ENCODE measurements at regions not wholly inside any gene's neighbourhood (a gene's known extent, or its start where the extent isn't known, plus 50 kb on each side); places are given as distances from the start of the nearest gene placed in this dataset.

DNA sequence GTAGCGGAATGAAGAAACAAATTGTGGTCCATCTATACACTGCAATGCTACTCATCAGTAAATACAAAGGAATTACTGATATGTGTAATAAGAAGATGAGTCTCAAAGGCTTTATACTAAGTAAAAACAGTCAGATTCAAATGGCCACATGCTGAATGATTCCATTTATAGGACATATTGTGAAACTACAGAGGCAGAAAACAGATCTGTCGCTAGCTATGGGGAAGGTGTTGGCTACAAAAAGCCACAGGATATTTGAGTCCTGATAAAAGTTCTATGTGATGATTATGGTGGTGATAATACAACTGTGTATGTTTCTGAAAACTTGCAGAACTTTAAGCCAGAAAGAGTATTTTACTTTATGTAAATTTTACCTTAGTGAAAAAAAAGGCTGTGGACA lies 313.2 kb downstream of the HDGFL1 start:
- DNase-seq (ENCODE audit: low read depth in 2 of 2) = no peak

DNA sequence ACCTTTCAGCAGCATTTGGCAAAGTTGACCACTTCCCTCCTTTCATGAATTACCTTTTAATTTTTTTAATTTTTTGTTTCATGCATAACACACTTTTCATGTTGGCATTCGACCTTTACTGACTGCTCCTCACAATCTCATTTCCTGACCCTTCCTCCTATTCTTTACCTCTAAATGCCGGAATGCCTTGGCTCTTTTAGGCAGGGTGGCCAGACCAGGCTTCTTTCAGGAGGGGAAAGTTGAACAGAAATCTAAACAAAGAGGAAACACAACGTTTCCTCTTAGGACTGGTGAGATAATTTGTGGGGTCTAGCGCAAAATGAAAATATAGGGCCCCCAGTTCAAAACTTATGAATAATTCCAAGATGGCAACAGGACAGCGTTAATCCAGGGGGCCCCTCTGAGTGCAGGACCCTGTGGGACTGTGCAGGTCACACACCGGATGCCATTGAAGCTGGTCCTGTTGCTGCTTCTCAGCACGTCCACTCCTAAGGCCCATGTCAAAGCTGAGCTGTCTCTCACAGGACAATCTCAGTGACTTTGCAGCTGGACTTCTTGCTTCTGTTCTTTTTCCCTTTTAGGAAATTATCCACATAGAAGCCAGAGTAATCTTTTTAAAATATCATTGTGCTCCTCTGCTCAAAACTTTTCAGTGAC lies 313.8 kb downstream of the HDGFL1 start:
- DNase-seq (ENCODE audit: low read depth in 2 of 2) = no peak

DNA sequence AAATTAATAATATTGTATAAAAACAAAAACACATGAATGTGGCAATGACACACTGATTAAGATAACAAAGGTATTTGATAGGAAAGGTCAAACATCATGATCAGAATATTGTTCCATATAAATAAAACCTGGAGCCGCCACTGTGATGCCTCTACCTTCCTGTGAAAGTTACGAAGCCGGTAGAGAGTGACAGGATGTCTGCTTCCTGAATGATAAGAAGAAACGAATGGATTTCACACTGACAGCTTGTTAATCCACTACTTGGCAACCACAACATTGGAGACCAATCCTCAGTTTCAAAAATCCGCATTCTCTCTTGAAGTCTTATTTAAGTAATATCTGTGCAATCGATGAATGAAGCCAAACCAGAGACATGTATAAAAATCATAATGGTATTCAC lies 315.1 kb downstream of the HDGFL1 start:
- DNase-seq (ENCODE audit: low read depth in 2 of 2) = no peak

DNA sequence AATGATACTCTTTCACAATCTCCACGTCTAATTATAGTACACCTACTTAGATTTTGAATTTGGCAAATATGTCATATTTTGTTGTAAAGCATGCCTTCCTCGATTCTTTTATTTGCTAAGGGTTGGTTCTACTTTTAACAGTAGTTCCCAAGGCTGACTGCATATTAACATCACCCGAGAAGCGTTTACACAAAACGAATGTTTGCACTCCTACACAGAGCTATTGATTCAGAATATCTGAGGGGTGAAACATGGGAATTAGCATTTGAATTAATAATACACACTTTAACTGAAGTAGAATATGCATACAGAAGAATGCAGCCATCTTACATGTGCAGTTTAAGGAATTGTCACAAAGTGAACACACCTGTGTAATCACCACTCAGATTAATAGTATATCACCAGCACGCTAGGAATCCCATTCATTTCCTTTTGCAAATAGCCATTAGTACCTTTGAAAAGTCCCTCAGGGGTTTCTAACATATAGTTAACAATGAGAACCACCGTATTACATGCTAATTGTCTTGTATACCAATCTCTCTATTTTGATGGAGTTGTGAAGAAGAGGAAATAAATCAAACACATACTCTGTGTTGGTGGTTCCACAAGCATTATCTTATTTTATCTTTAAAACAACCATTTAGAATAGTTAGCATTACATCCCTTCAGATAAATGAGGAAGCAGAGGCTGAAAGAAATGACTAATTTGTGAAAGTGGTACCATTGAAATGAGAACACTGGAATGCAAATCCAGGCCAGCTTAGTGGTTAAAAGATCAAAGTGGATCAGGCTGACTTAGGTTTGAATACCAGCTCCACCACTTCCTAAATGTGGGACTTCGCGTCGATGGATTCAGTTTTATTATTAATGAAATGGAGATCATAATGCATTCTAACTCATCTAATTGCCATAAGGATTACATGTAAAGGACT lies 317.6 kb downstream of the HDGFL1 start:
- DNase-seq (ENCODE audit: low read depth in 2 of 2) = no peak

DNA sequence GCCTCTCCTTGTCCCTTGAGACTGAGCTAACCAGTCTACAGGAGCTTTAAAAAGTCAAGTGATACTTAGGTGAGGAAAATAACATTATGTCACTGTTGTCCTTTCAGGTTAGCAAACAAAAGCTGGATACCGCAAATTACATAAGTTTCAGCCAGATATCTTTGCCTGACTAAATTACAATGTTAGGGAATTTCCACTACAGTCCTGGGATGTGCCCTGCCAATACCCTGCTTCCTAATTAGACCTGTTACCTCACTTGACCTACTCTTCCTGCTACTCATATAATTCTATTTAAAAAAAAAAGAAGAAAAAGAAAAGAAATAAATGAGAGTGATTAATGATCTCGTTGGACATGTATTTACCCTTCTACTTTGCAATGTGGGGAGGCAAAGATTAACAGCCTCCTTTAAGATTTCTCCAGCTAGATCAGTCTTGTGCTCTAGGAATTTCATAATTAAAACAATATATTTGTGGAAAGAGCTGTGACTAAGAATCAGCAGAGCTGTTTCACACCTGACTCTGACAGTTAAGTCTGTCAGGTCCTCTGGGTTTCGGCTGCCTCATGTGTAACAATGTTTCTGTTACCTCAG lies 318.9 kb downstream of the HDGFL1 start:
- no peak for DNase-seq (ENCODE audit: low read depth in 2 of 2)

DNA sequence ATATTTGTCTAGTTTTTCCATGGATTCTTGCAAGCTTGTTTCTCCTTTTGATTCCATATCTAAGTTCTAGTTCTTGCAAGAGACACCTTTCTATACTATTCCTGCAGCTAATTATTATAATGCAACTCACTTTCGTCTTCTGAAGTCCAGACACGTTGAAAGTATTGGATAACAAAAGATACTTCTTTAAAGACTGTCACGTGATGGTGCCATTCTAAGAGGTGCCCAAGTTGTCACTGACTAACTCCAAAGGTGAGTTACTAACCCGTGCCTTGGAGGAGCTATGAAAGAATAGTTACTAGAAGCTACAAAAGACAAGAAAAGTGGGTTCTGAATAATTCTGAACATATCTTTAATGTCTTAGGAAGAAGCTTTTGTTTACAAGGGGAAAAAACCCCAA lies 322.6 kb downstream of the HDGFL1 start:
- no peak for DNase-seq (ENCODE audit: low read depth in 2 of 2)

DNA sequence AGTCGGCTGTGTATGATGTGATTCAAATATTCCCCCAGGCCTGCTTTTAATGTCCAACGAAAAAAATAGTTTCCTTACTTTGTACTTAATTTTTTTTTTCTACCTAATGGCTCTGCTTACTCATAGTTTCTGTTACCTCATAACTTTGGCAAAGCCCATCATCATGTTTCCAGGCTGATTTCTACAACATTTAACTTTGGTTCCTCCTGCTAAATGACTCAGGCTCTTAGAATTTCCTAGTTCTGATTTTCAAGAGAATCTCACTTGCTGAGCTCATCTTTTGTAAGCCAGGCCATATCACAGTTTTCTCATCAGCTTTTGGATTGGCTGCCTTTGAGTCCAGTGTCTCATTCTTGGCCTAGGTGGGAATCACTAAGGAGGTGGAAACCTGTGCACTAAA lies 323.1 kb downstream of the HDGFL1 start:
- peak; percentile 92 to 95 for DNase-seq (ENCODE audit: low read depth in 2 of 2)

DNA sequence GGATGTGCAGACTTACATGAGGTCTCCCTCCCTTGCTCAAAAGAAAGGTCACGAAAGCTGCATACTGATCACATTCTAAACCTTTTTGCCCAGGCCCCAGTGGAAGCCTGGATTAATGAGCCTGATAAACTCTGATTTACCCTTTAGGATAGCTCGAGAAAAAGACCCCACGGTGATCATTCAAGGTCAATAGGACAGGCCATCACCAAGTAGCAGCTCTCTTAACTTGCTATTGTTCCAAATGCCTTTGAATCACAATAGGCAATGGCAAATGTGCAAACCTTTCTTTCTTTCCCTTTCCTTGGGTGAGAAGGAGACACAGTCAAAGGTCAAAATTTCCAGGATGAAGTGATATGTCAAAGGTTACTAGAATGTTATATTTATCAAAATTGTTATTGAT lies 327.3 kb downstream of the HDGFL1 start:
- DNase-seq (ENCODE audit: low read depth in 2 of 2) = no peak

DNA sequence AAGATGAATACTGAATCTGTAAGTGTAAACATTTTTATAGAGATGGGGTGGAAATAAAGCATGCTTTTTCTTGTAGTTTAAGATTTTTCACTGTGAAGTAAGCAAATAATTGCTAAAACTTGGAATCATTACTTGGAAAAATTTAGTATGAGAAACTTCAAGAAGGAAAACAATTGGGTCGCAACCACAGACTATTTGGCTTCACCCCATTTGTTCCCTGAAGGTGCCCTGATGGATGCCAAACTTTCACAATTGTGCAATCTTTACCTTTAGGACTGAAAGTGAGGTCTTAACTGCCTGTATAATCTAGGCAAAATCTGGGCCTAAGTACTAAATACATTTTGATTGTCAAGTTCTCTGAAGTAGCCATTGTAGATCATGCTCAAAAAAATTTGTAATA lies 330.1 kb downstream of the HDGFL1 start:
- DNase-seq (ENCODE audit: low read depth in 2 of 2) = no peak

DNA sequence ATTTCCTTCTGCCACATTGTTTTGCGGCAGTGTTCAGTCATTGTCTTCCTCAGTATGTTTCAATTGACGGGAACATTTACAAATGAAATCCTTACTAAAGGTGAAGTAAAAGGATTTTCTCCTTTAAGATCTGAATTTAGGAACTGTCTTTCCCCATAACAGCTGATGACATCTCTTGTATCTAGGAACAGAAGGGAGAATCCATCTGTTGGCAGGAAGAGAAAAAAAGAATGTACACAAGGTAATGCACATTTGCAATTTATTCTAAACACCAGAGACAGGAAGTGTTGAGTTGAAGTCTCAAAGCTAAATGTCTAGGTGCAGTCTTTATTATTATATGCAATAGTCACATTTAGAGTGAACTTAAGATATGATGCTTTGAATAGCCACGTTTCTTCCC lies 334.5 kb downstream of the HDGFL1 start:
- no peak for DNase-seq (ENCODE audit: low read depth in 2 of 2)

DNA sequence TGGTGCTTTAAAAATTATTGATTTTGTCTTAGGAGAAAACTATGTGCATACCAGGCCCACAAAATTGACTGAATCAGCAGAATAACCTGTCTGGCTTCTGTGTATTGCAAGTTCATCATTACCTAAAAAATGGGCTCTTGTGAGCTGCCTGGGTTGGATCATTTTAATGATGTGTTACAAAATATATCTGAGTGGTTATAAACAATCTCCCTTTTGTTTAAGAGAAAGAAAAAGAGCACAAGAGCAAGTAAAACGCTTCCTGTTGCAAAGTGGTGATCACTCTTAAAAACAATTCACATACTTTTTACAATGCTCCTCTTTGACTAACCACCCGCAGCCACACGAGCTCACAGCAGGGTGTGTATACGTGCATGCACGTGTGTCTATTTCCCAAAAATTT lies 335.1 kb downstream of the HDGFL1 start:
- no peak for DNase-seq (ENCODE audit: low read depth in 2 of 2)

DNA sequence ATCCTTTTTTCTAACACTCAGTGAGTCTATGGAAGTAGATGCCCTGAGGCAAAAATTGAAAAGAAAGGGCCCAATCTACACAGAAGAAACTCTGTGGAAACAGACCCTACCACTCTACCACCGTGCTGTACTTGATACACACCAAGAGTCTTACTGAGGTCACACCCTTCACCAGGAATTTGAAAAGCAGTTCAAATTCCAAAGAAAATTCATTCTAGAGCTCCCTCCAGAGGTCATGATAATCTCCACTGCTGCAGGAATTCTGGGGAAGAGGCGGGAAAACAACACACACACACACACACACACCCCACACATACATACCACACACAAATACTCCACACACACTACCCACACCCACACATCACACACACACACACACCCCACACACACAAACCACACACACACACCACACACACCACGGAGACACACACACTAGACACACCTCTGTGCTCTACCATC lies 336.8 kb downstream of the HDGFL1 start:
- DNase-seq (ENCODE audit: low read depth in 2 of 2) = peak in 1 of 2 experiments; percentile 26

DNA sequence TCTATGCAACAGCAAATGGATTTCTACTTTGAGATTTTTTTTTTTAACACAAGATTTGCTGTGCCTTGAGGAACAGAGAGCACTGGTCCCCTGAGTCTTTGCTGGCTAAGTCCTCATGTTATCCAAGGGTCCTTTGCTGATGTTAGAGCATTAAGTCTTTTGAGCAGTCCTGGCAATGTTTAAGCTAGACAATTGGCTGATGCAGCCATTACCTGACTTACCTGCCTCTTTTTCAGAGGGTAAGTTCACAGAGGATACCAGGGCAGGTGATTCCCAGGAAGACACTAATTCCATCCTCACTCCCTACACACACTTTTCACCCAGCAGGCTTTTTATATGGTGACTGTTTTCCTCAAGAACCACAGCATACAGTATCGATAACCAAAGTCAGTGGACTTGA lies 337.7 kb downstream of the HDGFL1 start:
- DNase-seq (ENCODE audit: low read depth in 2 of 2) = no peak

DNA sequence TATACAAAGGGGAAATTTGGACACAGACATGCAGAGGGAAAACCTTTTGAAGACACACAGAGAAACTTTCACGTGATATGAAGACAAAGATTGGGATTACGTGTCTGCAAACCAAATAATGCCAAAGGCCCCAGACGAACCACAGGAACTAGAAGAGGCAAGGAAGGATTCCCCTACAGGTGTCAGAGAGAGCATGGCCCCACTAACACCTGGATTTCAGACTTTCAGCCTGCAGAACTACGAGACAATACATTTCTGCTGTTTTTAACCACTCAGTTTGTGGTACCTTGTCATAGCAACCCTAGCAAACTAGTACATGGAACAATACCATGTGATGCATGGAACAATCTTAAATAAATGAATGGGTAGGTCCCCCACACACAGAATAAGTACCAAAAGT lies 341.0 kb downstream of the HDGFL1 start:
- no peak for DNase-seq (ENCODE audit: low read depth in 2 of 2)

DNA sequence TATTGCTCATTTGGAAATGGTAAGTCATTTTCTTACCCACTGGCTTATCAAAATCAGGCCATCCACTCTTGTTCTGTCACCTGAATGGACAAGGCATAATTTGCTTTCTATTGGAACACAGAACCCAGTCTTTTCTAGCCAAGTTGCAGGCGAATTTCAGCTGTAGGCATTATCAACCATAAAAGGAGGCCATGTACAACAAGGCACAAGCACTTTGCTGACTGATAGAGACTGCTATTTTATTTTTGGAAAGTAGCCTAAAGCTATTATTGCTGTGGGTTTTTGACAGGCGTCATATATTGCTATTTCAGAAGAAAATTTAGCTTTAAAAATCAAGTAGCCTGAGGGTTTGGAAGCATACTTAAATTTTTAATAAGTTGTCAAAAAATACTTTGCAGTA lies 344.2 kb downstream of the HDGFL1 start:
- no peak for DNase-seq (ENCODE audit: low read depth in 2 of 2)

DNA sequence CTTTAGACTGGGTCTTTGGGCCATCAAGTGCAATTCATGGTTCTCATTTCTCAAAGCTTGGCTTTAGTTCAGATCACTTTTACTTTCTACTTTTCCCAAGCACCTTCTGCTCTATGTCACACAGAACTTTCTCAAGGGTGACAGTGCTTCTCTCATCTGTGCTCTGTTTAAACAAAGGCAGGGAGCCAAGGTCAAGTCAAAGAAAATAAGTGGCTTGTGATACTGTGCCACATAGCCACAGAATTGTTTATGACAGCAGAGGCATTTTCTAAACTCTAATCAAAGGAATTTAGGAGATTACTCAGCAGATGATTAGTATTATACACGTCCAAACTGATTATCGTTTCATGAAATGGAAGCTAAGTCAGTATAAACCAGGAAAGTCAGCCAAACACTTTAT lies 348.0 kb downstream of the HDGFL1 start:
- DNase-seq (ENCODE audit: low read depth in 2 of 2) = no peak

DNA sequence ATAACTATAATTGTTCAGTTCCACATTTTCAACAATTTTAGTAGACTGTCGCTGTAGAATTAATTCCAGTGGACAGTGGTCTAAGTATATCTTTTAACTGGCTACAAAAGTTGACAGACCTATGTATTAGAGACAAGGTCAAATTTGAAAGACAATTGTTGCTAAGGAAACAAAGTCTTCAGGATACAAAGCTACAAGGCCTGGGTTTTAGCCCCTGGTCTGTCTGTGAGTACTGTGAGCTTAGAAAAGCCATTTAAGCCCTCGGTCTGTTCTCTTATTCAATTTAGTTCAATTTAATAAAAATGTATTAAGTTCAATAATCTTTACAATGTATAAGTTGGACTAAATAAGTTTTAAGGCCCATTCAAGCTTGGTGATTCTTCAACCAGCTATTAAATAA lies 352.5 kb downstream of the HDGFL1 start:
- no peak for DNase-seq (ENCODE audit: low read depth in 2 of 2)

DNA sequence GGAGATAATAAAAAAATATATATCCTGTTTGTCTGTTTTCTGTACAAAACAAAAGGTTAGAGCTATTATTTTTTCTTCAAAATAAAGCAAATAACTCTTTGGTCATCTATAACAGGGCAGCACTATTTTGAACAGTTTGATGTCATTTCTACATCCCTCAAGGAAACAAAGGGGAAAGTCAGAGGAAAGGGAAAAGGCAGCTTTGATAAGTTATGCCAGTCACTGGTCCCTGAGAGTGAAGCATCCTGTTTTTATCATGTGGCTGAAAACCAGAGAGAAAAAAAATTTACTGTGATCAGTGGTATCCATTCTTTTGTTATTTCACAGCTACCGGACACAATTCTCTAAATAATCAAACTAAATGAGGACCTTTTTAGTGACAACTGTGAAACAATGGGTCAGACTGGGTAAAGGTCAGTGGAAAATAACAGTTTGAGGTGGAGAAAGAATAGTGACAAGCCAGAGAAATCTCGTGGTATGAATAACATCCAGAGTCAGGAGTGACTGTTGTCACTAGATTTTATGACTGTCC lies 356.0 kb downstream of the HDGFL1 start:
- no peak for DNase-seq (ENCODE audit: low read depth in 2 of 2)

DNA sequence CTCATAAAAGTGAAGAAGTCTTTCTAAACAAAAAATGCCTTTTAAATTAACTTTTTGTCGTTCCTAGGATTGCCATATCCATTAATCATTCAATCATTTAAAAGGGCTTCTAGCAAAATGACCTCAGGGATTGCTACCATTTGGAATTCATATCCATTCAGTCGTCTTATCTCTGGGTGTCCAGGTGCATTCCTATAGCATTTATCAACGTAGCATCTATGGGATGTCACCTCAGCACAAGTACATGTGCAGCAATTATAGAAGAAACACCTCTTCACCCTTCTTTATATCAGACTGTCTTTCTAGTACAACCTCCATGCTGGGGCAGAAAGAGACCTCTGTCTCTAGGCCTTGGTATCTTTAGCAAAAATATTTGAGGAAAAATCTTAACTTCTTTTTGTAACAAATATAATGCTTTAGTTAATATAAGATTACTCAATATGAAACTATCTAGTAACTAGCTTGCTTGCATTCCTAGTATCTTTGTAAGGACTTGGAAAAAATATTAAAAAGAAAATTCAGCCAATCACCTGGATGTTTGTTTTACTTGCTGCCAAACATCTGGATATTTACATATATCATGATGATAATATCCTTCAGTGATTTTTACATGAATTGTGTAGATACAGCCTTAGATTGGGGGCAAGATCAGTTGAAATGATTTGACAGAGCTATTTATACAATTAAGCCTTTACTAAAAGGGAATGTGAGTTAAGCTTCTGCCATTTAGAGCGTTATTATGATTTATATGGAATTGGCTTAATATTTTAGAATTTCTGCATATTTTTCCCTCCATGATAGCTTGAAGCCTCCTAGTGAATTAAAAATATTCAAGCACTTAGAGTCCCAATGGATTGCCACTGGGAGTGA lies 356.8 kb downstream of the HDGFL1 start:
- peak in 1 of 2 experiments; percentile 26 for DNase-seq (ENCODE audit: low read depth in 2 of 2)

DNA sequence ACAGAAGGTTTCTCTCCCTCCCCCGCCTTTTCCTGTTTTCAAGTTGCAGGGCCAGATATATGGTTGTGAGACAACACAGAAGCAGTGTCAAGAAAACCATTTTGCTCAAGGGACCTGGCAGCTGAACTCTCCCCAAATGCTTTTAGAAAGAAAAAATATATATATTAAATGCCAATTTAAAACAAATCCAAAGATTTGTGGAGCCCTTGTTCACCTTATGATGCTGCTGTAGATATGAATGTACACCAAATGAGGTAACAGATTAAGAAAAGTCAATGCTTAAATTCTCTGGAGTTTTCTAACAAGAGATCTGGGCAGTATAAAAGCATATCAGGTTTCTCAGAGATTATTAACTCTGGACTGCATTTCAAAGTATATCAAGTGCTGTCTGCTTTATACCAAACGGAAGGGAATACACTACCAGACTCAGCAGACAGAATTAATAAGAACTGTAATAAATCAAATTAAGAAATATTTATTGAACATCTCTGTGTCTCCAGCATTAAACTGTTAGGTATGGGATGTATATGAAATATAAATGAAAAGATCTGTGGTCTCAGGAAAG lies 357.5 kb downstream of the HDGFL1 start:
- DNase-seq (ENCODE audit: low read depth in 2 of 2) = no peak

DNA sequence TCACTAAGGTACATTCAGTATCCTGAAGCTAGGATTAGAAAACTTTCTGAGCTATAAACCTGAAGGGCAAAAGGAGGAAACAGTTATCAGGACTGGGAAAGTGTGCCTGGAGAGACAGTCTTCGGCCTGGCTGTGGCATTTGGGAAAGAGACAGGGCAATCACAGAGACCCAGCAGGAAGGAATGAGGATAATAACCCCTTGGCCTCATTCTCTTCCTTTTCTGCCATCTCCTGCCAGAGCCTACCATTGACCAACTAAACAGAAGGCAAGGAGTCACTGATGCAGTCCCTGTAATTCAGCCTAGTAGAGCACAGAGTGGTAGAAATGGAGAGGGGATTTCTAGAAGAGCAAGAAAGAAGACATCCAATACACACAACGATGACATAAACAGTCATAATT lies 359.4 kb downstream of the HDGFL1 start:
- no peak for DNase-seq (ENCODE audit: low read depth in 2 of 2)
